Globus pallidus (tissue), 1 donor: ENCODE measurements at regions not wholly inside any gene's neighbourhood (a gene's known extent, or its start where the extent isn't known, plus 50 kb on each side); places are given as distances from the start of the nearest gene placed in this dataset.
A peak's percentile ranks its signal among the peaks of the same experiment; 100 is the strongest.
"Not testable (repeated sequence)": the region's sequence is repeated elsewhere in the genome, so short reads cannot be mapped to it uniquely, and the experiment has no call there.

Experiments
- DNase-seq: peaks from one replicate; pipeline ENCODE4 v3.0.0-alpha.2; 2015; ENCODE audit warnings: low spot score

- no peak for DNase-seq
Measured at GRCh38 chr6:95865857-95866256, 149.9 kb upstream of the FUT9 start.

GRCh38 chr6:95866732-95867131 lies 149.0 kb upstream of the FUT9 start:
- no peak for DNase-seq

- DNase-seq, result no peak
Measured at GRCh38 chr6:95867205-95867604, 148.6 kb upstream of the FUT9 start.

- no peak for DNase-seq
Measured at GRCh38 chr6:95877480-95877879, 138.3 kb upstream of the FUT9 start.

- DNase-seq, result no peak
Measured at GRCh38 chr6:95879856-95880255, 135.9 kb upstream of the FUT9 start.

GRCh38 chr6:95882371-95882770 lies 133.4 kb upstream of the FUT9 start:
- DNase-seq, result no peak

GRCh38 chr6:95888711-95889110 lies 127.1 kb upstream of the FUT9 start:
- not testable (repeated sequence) for DNase-seq

- no peak for DNase-seq
Measured at GRCh38 chr6:95905132-95905531, 110.6 kb upstream of the FUT9 start.

- no peak for DNase-seq
Measured at GRCh38 chr6:95917034-95917433, 98.7 kb upstream of the FUT9 start.

- no peak for DNase-seq
Measured at GRCh38 chr6:95923518-95923917, 92.3 kb upstream of the FUT9 start.

- peak; percentile 37 for DNase-seq
Measured at GRCh38 chr6:95935736-95936135, 80.0 kb upstream of the FUT9 start.

- DNase-seq, result no peak
Measured at GRCh38 chr6:95946906-95947305, 68.9 kb upstream of the FUT9 start.

GRCh38 chr6:95948324-95948723 lies 67.5 kb upstream of the FUT9 start:
- no peak for DNase-seq

GRCh38 chr6:95949985-95950384 lies 65.8 kb upstream of the FUT9 start:
- DNase-seq, result no peak

- DNase-seq, result no peak
Measured at GRCh38 chr6:95958686-95959085, 57.1 kb upstream of the FUT9 start.

- DNase-seq, result peak; percentile 76
Measured at GRCh38 chr6:95959261-95959660, 56.5 kb upstream of the FUT9 start.
